ENCODE measurements at regions not wholly inside any gene's neighbourhood (a gene's known extent, or its start where the extent isn't known, plus 50 kb on each side); places are given as distances from the start of the nearest gene placed in this dataset.

DNA sequence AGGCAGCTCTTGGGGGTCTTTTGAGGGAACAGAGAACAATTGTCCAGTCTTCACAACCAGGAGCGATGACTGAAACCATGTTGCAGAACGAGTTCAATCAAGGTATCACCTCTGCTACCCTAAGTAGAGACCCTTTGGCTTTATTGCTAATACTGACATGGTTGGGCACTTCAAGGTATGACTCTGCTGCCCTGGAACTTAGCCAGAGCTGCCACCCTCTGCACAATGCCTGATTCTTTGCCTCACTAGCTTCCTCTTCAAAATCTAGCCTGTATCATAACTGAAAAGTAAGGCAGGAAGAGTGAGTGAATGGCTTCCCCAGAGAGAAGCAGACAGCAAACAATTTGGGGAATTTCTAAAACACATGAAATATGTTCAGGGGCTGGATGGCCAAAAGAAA lies 592.7 kb upstream of the NRSN1 start:
- TF ChIP-seq, protein P1, sequence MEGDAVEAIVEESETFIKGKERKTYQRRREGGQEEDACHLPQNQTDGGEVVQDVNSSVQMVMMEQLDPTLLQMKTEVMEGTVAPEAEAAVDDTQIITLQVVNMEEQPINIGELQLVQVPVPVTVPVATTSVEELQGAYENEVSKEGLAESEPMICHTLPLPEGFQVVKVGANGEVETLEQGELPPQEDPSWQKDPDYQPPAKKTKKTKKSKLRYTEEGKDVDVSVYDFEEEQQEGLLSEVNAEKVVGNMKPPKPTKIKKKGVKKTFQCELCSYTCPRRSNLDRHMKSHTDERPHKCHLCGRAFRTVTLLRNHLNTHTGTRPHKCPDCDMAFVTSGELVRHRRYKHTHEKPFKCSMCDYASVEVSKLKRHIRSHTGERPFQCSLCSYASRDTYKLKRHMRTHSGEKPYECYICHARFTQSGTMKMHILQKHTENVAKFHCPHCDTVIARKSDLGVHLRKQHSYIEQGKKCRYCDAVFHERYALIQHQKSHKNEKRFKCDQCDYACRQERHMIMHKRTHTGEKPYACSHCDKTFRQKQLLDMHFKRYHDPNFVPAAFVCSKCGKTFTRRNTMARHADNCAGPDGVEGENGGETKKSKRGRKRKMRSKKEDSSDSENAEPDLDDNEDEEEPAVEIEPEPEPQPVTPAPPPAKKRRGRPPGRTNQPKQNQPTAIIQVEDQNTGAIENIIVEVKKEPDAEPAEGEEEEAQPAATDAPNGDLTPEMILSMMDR (CRISPR knock-in tag; IDR thresholded peaks at IDR 0.05), result no peak
- TF ChIP-seq, protein P2, sequence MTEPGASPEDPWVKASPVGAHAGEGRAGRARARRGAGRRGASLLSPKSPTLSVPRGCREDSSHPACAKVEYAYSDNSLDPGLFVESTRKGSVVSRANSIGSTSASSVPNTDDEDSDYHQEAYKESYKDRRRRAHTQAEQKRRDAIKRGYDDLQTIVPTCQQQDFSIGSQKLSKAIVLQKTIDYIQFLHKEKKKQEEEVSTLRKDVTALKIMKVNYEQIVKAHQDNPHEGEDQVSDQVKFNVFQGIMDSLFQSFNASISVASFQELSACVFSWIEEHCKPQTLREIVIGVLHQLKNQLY (CRISPR knock-in tag; IDR thresholded peaks at IDR 0.05), result no peak
- TF ChIP-seq, protein P3, sequence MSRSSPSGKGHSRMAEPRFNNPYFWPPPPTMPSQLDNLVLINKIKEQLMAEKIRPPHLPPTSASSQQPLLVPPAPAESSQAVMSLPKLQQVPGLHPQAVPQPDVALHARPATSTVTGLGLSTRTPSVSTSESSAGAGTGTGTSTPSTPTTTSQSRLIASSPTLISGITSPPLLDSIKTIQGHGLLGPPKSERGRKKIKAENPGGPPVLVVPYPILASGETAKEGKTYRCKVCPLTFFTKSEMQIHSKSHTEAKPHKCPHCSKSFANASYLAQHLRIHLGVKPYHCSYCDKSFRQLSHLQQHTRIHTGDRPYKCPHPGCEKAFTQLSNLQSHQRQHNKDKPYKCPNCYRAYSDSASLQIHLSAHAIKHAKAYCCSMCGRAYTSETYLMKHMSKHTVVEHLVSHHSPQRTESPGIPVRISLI (CRISPR knock-in tag; IDR thresholded peaks at IDR 0.05; ENCODE audit: borderline replicate concordance), result no peak
- no peak for TF ChIP-seq ZNF333 (CRISPR knock-in tag; IDR thresholded peaks at IDR 0.05; ENCODE audit: borderline replicate concordance)
- no peak for TF ChIP-seq ZNF138 (CRISPR knock-in tag; IDR thresholded peaks at IDR 0.05; ENCODE audit: low read depth)
- TF ChIP-seq SRF (IDR thresholded peaks at IDR 0.05; ENCODE audit: low read depth, low read length), result no peak
- no peak for TF ChIP-seq EP300 (IDR thresholded peaks at IDR 0.05; ENCODE audit: low read depth in 2 of 2, low read length in 2 of 2)
- no peak for TF ChIP-seq EP300 (CRISPR knock-in tag; IDR thresholded peaks at IDR 0.05; ENCODE audit: borderline replicate concordance)
- TF ChIP-seq, protein P4, sequence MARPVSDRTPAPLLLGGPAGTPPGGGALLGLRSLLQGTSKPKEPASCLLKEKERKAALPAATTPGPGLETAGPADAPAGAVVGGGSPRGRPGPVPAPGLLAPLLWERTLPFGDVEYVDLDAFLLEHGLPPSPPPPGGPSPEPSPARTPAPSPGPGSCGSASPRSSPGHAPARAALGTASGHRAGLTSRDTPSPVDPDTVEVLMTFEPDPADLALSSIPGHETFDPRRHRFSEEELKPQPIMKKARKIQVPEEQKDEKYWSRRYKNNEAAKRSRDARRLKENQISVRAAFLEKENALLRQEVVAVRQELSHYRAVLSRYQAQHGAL (CRISPR knock-in tag; IDR thresholded peaks at IDR 0.05; ENCODE audit: not compliant biosample characterization), result no peak

Measured in HepG2 (cell line).